WTC11 (cell line): ENCODE measurements at regions not wholly inside any gene's neighbourhood (a gene's known extent, or its start where the extent isn't known, plus 50 kb on each side); places are given as distances from the start of the nearest gene placed in this dataset.

ENCODE experiments used
- ATAC-seq: fragments of 200-7000 bp; cut with Tn5 transposase; 2 replicates; pipeline ENCODE4 v1.10.0; 2021; ENCODE audit warnings: mild to moderate bottlenecking, moderate library complexity
- CTCF ChIA-PET: fragments of 300-600 bp; sonication (Branson Sonifier 250); formaldehyde crosslinking; loops from one replicate; lab custom pipeline; 2021; ENCODE audit warnings: antibody characterized with exemption; lab: Charles Lee
- POLR2A ChIA-PET: fragments of 350-600 bp; sonication (Branson Sonifier 250); formaldehyde crosslinking; loops from one replicate; lab custom pipeline; 2021; ENCODE audit warnings: antibody characterized with exemption; lab: Charles Lee
- DNase-seq: peaks from one replicate; pipeline ENCODE4 v3.0.0; 2021; ENCODE audit warnings: low spot score
- H3K27ac Mint-ChIP-seq: 2 replicates; pipeline ENCODE4 v1.8.0; 2021; ENCODE audit warnings: mixed read lengths
- H3K27me3 Mint-ChIP-seq: 2 replicates; pipeline ENCODE4 v1.8.0; 2021; ENCODE audit warnings: low read depth, mild to moderate bottlenecking, moderate library complexity, mixed read lengths
- H3K36me3 Mint-ChIP-seq: 2 replicates; pipeline ENCODE4 v1.8.0; 2021; ENCODE audit warnings: mixed read lengths
- H3K4me1 Mint-ChIP-seq: 2 replicates; pipeline ENCODE4 v1.8.0; 2022; ENCODE audit warnings: mixed read lengths
- H3K4me3 Mint-ChIP-seq: 2 replicates; pipeline ENCODE4 v1.8.0; 2021; ENCODE audit warnings: mild to moderate bottlenecking, moderate library complexity, mixed read lengths
- H3K9me3 Mint-ChIP-seq: 2 replicates; pipeline ENCODE4 v1.8.0; 2021; ENCODE audit warnings: mixed read lengths
- ATF1 ChIP-seq: sonication (generic); formaldehyde crosslinking; IDR thresholded peaks from 2 replicates; pipeline ENCODE4 v1.8.1; 2023; ENCODE audit warnings: mild to moderate bottlenecking, moderate library complexity, missing genetic modification reagents
- ELF4 ChIP-seq: sonication (generic); formaldehyde crosslinking; IDR thresholded peaks from 2 replicates; pipeline ENCODE4 v1.8.1; 2022; ENCODE audit warnings: low read depth, mild to moderate bottlenecking, moderate library complexity, missing genetic modification reagents
- ESRRA ChIP-seq: sonication (generic); formaldehyde crosslinking; IDR thresholded peaks from 2 replicates; pipeline ENCODE4 v1.8.1; 2022; ENCODE audit warnings: mild to moderate bottlenecking, missing genetic modification reagents, borderline replicate concordance
- FOXK1 ChIP-seq: sonication (generic); formaldehyde crosslinking; IDR thresholded peaks from 2 replicates; pipeline ENCODE4 v1.8.0; 2022; ENCODE audit warnings: mild to moderate bottlenecking, moderate library complexity, missing genetic modification reagents
- GRHL2 ChIP-seq: fragments of 250-450 bp; sonication (Bioruptor Pico); IDR thresholded peaks from 2 replicates; pipeline ENCODE4 v1.8.0; 2022; ENCODE audit warnings: mild to moderate bottlenecking, moderate library complexity; ENCODE audit not compliant: insufficient replicate concordance, severe bottlenecking
- JAZF1 ChIP-seq: fragments of 250-450 bp; sonication (Bioruptor Pico); IDR thresholded peaks from 2 replicates; pipeline ENCODE4 v1.9.0; 2021; ENCODE audit warnings: moderate library complexity, mild to moderate bottlenecking, inconsistent platforms
- KAT7 ChIP-seq: sonication (generic); formaldehyde crosslinking; IDR thresholded peaks from 2 replicates; pipeline ENCODE4 v1.8.1; 2023; ENCODE audit warnings: missing genetic modification reagents, mild to moderate bottlenecking, borderline replicate concordance
- MYBL2 ChIP-seq: sonication (generic); formaldehyde crosslinking; IDR thresholded peaks from 2 replicates; pipeline ENCODE4 v1.8.1; 2023; ENCODE audit warnings: mild to moderate bottlenecking, moderate library complexity, missing genetic modification reagents
- NFATC4 ChIP-seq: fragments of 250-450 bp; sonication (Bioruptor Pico); IDR thresholded peaks from 2 replicates; pipeline ENCODE4 v1.9.0; 2021; ENCODE audit warnings: mild to moderate bottlenecking
- NR1H2 ChIP-seq: sonication (generic); formaldehyde crosslinking; IDR thresholded peaks from 2 replicates; pipeline ENCODE4 v1.9.0; 2021; ENCODE audit warnings: mild to moderate bottlenecking, moderate library complexity, missing genetic modification reagents
- NR3C1 ChIP-seq: sonication (generic); formaldehyde crosslinking; conservative IDR thresholded peaks from 2 replicates; pipeline ENCODE4 v1.8.1; 2023; ENCODE audit warnings: low read depth, mild to moderate bottlenecking, missing genetic modification reagents
- PRRX2 ChIP-seq: fragments of 250-450 bp; sonication (Bioruptor Pico); IDR thresholded peaks from 2 replicates; pipeline ENCODE4 v1.8.0; 2021; ENCODE audit warnings: mild to moderate bottlenecking
- SMAD4 ChIP-seq: sonication (generic); formaldehyde crosslinking; IDR thresholded peaks from 2 replicates; pipeline ENCODE4 v1.8.0; 2022; ENCODE audit warnings: mild to moderate bottlenecking, missing genetic modification reagents
- SP1 ChIP-seq: sonication (generic); formaldehyde crosslinking; conservative IDR thresholded peaks from 2 replicates; pipeline ENCODE4 v1.8.1; 2022; ENCODE audit warnings: missing genetic modification reagents
- STAT6 ChIP-seq: sonication (generic); formaldehyde crosslinking; conservative IDR thresholded peaks from 2 replicates; pipeline ENCODE4 v1.8.1; 2023; ENCODE audit warnings: mild to moderate bottlenecking, low read depth, missing genetic modification reagents, moderate library complexity
- ZNF138 ChIP-seq: sonication (generic); formaldehyde crosslinking; conservative IDR thresholded peaks from 2 replicates; pipeline ENCODE4 v1.8.1; 2022; ENCODE audit warnings: mild to moderate bottlenecking, moderate library complexity, missing genetic modification reagents
- ZNF219 ChIP-seq: sonication (generic); formaldehyde crosslinking; IDR thresholded peaks from 2 replicates; pipeline ENCODE4 v1.8.0; 2023; ENCODE audit warnings: missing genetic modification reagents, mild to moderate bottlenecking, borderline replicate concordance
- ZNF396 ChIP-seq: fragments of 250-450 bp; sonication (Bioruptor Pico); IDR thresholded peaks from 2 replicates; pipeline ENCODE4 v1.8.0; 2021; ENCODE audit warnings: mild to moderate bottlenecking, moderate library complexity, borderline replicate concordance
- ZNF423 ChIP-seq: fragments of 250-450 bp; sonication (Bioruptor Pico); IDR thresholded peaks from 2 replicates; pipeline ENCODE4 v2.1.2; 2022; ENCODE audit warnings: mild to moderate bottlenecking, moderate library complexity
- ZNF671 ChIP-seq: fragments of 250-450 bp; sonication (Bioruptor Pico); IDR thresholded peaks from 2 replicates; pipeline ENCODE4 v1.8.0; 2021; ENCODE audit warnings: mild to moderate bottlenecking
- TF ChIP-seq, protein P1 (sequence below): sonication (generic); formaldehyde crosslinking; IDR thresholded peaks from 2 replicates; pipeline ENCODE4 v1.8.1; 2022; ENCODE audit warnings: missing genetic modification reagents, borderline replicate concordance
- TF ChIP-seq, protein P2 (sequence below): fragments of 250-450 bp; sonication (Bioruptor Pico); IDR thresholded peaks from 2 replicates; pipeline ENCODE4 v1.9.0; 2021; ENCODE audit warnings: mild to moderate bottlenecking, borderline replicate concordance
- TF ChIP-seq, protein P3 (sequence below): sonication (generic); formaldehyde crosslinking; IDR thresholded peaks from 2 replicates; pipeline ENCODE4 v1.8.1; 2023; ENCODE audit warnings: mild to moderate bottlenecking, missing genetic modification reagents

- TF ChIP-seq, protein P1, sequence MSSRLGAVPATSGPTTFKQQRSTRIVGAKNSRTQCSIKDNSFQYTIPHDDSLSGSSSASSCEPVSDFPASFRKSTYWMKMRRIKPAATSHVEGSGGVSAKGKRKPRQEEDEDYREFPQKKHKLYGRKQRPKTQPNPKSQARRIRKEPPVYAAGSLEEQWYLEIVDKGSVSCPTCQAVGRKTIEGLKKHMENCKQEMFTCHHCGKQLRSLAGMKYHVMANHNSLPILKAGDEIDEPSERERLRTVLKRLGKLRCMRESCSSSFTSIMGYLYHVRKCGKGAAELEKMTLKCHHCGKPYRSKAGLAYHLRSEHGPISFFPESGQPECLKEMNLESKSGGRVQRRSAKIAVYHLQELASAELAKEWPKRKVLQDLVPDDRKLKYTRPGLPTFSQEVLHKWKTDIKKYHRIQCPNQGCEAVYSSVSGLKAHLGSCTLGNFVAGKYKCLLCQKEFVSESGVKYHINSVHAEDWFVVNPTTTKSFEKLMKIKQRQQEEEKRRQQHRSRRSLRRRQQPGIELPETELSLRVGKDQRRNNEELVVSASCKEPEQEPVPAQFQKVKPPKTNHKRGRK (CRISPR knock-in tag) = no peak
- TF ChIP-seq KAT7 (CRISPR knock-in tag) (no peak), ATF1 (CRISPR knock-in tag) (no peak), ZNF138 (CRISPR knock-in tag) (no peak), ZNF219 (CRISPR knock-in tag) (no peak), PRRX2 (CRISPR knock-in tag) (no peak), MYBL2 (CRISPR knock-in tag) (no peak)
- TF ChIP-seq, all 79 proteins: peak for 0
These were observed 568.4 kb downstream of the TCERG1L start (continued) for GRCh38 chr10:130742941-130743675.

GRCh38 chr10:130743751-130744271 is 567.7 kb downstream of the TCERG1L start:
- ATAC-seq (no peak), DNase-seq (no peak)
- H3K27ac Mint-ChIP-seq = no peak overlapping the region
- POLR2A ChIA-PET = no interaction called here
- peaks cover 57% of the 10 kb centered on the region for H3K36me3 Mint-ChIP-seq
- H3K9me3 Mint-ChIP-seq = peaks cover 53% of the 10 kb centered on the region
- CTCF ChIA-PET = interaction anchor here (0.9 kb wide), 1 partner anchor 341 kb away, joined by 3 read pairs; no protein-coding TSS in a partner anchor
- peaks cover 12% of the 10 kb centered on the region for H3K4me1 Mint-ChIP-seq
- H3K27me3 Mint-ChIP-seq = peaks cover 7% of the 10 kb centered on the region
- H3K4me3 Mint-ChIP-seq = no peak overlapping the region
- TF ChIP-seq NR3C1 (CRISPR knock-in tag) = no peak
- no peak for TF ChIP-seq ELF4
- TF ChIP-seq SMAD4 (CRISPR knock-in tag) = no peak
- TF ChIP-seq NFATC4 (CRISPR knock-in tag) = no peak
- no peak for TF ChIP-seq NR1H2 (CRISPR knock-in tag)
- TF ChIP-seq, protein P2, sequence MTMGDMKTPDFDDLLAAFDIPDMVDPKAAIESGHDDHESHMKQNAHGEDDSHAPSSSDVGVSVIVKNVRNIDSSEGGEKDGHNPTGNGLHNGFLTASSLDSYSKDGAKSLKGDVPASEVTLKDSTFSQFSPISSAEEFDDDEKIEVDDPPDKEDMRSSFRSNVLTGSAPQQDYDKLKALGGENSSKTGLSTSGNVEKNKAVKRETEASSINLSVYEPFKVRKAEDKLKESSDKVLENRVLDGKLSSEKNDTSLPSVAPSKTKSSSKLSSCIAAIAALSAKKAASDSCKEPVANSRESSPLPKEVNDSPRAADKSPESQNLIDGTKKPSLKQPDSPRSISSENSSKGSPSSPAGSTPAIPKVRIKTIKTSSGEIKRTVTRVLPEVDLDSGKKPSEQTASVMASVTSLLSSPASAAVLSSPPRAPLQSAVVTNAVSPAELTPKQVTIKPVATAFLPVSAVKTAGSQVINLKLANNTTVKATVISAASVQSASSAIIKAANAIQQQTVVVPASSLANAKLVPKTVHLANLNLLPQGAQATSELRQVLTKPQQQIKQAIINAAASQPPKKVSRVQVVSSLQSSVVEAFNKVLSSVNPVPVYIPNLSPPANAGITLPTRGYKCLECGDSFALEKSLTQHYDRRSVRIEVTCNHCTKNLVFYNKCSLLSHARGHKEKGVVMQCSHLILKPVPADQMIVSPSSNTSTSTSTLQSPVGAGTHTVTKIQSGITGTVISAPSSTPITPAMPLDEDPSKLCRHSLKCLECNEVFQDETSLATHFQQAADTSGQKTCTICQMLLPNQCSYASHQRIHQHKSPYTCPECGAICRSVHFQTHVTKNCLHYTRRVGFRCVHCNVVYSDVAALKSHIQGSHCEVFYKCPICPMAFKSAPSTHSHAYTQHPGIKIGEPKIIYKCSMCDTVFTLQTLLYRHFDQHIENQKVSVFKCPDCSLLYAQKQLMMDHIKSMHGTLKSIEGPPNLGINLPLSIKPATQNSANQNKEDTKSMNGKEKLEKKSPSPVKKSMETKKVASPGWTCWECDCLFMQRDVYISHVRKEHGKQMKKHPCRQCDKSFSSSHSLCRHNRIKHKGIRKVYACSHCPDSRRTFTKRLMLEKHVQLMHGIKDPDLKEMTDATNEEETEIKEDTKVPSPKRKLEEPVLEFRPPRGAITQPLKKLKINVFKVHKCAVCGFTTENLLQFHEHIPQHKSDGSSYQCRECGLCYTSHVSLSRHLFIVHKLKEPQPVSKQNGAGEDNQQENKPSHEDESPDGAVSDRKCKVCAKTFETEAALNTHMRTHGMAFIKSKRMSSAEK (CRISPR knock-in tag) = no peak
- TF ChIP-seq STAT6 (CRISPR knock-in tag) = no peak
- TF ChIP-seq KAT7 (CRISPR knock-in tag) = no peak
- TF ChIP-seq ZNF423 (CRISPR knock-in tag) = no peak
- no peak for TF ChIP-seq JAZF1 (CRISPR knock-in tag)
- no peak for TF ChIP-seq ESRRA (CRISPR knock-in tag)
- TF ChIP-seq GRHL2 (CRISPR knock-in tag) = no peak
- no peak for TF ChIP-seq ZNF396 (CRISPR knock-in tag)
- TF ChIP-seq ZNF671 (CRISPR knock-in tag) = no peak
- no peak for TF ChIP-seq FOXK1
- TF ChIP-seq, protein P3, sequence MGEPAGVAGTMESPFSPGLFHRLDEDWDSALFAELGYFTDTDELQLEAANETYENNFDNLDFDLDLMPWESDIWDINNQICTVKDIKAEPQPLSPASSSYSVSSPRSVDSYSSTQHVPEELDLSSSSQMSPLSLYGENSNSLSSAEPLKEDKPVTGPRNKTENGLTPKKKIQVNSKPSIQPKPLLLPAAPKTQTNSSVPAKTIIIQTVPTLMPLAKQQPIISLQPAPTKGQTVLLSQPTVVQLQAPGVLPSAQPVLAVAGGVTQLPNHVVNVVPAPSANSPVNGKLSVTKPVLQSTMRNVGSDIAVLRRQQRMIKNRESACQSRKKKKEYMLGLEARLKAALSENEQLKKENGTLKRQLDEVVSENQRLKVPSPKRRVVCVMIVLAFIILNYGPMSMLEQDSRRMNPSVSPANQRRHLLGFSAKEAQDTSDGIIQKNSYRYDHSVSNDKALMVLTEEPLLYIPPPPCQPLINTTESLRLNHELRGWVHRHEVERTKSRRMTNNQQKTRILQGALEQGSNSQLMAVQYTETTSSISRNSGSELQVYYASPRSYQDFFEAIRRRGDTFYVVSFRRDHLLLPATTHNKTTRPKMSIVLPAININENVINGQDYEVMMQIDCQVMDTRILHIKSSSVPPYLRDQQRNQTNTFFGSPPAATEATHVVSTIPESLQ (CRISPR knock-in tag) = no peak
- TF ChIP-seq SP1 = no peak
